ENCODE measurements at regions not wholly inside any gene's neighbourhood (a gene's known extent, or its start where the extent isn't known, plus 50 kb on each side); places are given as distances from the start of the nearest gene placed in this dataset.

- ATAC-seq (peak; percentile 82), DNase-seq (ENCODE audit: low spot score) (peak; percentile 25)
- Mint-ChIP-seq H3K27me3 (ENCODE audit: low read depth) (peaks cover 14% of the 10 kb centered on the region), H3K4me3 (peak overlapping the region; percentile 7; the same call in 1 of the 2 replicates), H3K27ac (peak overlapping the region; percentile 51; the same call in 1 of the 2 replicates), H3K9me3 (no peaks in the 10 kb centered on the region), H3K36me3 (no peaks in the 10 kb centered on the region), H3K4me1 (peaks cover 45% of the 10 kb centered on the region)
- CTCF ChIA-PET: no interaction called here
- POLR2A ChIA-PET: no interaction called here
- no peak for TF ChIP-seq NR3C1 (CRISPR knock-in tag; conservative IDR thresholded peaks at IDR 0.05; ENCODE audit: low read depth)
- no peak for TF ChIP-seq SMAD3 (CRISPR knock-in tag; IDR thresholded peaks at IDR 0.05; ENCODE audit: borderline replicate concordance)
- TF ChIP-seq USF2 (CRISPR knock-in tag; IDR thresholded peaks at IDR 0.05): no peak
- no peak for TF ChIP-seq JUN (CRISPR knock-in tag; IDR thresholded peaks at IDR 0.05)
- TF ChIP-seq ZNF232 (CRISPR knock-in tag; IDR thresholded peaks at IDR 0.05): no peak
- TF ChIP-seq ESRRA (CRISPR knock-in tag; IDR thresholded peaks at IDR 0.05; ENCODE audit: borderline replicate concordance): no peak
- TF ChIP-seq SOX15 (CRISPR knock-in tag; IDR thresholded peaks at IDR 0.05): no peak
- TF ChIP-seq CDX4 (CRISPR knock-in tag; IDR thresholded peaks at IDR 0.05; ENCODE audit: borderline replicate concordance): no peak
- TF ChIP-seq OVOL2 (CRISPR knock-in tag; IDR thresholded peaks at IDR 0.05; ENCODE audit: borderline replicate concordance): no peak
- TF ChIP-seq MLX (CRISPR knock-in tag; IDR thresholded peaks at IDR 0.05): no peak
These were observed 206.0 kb downstream of the NCK2 start for GRCh38 chr2:105950521-105951383.

GRCh38 chr2:105943977-105944376 lies 199.3 kb downstream of the NCK2 start:
- ChIA-PET CTCF (no interaction called here), POLR2A (no interaction called here)
- ATAC-seq (no peak), DNase-seq (ENCODE audit: low spot score) (peak; percentile 13)
- Mint-ChIP-seq H3K4me3 (no peak overlapping the region), H3K9me3 (peaks cover 14% of the 10 kb centered on the region), H3K36me3 (peaks cover 5% of the 10 kb centered on the region), H3K27me3 (ENCODE audit: low read depth) (peaks cover 5% of the 10 kb centered on the region; the same call in 1 of the 2 replicates), H3K4me1 (peaks cover 4% of the 10 kb centered on the region; the same call in 1 of the 2 replicates), H3K27ac (no peak overlapping the region)
- TF ChIP-seq NR1H2 (CRISPR knock-in tag; IDR thresholded peaks at IDR 0.05): no peak
- TF ChIP-seq ATF6 (CRISPR knock-in tag; IDR thresholded peaks at IDR 0.05): no peak
- TF ChIP-seq GTF2I (CRISPR knock-in tag; conservative IDR thresholded peaks at IDR 0.05): no peak
- no peak for TF ChIP-seq STAT6 (CRISPR knock-in tag; conservative IDR thresholded peaks at IDR 0.05; ENCODE audit: low read depth)
- no peak for TF ChIP-seq NFATC4 (CRISPR knock-in tag; IDR thresholded peaks at IDR 0.05)
- no peak for TF ChIP-seq ETV6 (CRISPR knock-in tag; IDR thresholded peaks at IDR 0.05)
- no peak for TF ChIP-seq TEAD1 (CRISPR knock-in tag; IDR thresholded peaks at IDR 0.05)
- TF ChIP-seq ESRRA (CRISPR knock-in tag; IDR thresholded peaks at IDR 0.05; ENCODE audit: borderline replicate concordance): no peak
- TF ChIP-seq CREM (CRISPR knock-in tag; IDR thresholded peaks at IDR 0.05): no peak
- no peak for TF ChIP-seq ZNF396 (CRISPR knock-in tag; IDR thresholded peaks at IDR 0.05; ENCODE audit: borderline replicate concordance)
- no peak for TF ChIP-seq ATF2 (CRISPR knock-in tag; IDR thresholded peaks at IDR 0.05; ENCODE audit: borderline replicate concordance, low read depth)
- TF ChIP-seq KAT7 (CRISPR knock-in tag; IDR thresholded peaks at IDR 0.05; ENCODE audit: borderline replicate concordance): no peak
- TF ChIP-seq E2F4 (CRISPR knock-in tag; IDR thresholded peaks at IDR 0.05; ENCODE audit: borderline replicate concordance, low read depth): no peak
